ENCODE measurements at regions not wholly inside any gene's neighbourhood (a gene's known extent, or its start where the extent isn't known, plus 50 kb on each side); places are given as distances from the start of the nearest gene placed in this dataset.
"Not testable (repeated sequence)": the region's sequence is repeated elsewhere in the genome, so short reads cannot be mapped to it uniquely, and the experiment has no call there.

GRCh38 chr21:19493437-19494241 lies 1090.1 kb upstream of the TMPRSS15 start:
- TF ChIP-seq CTCF, POLR2A (IDR thresholded peaks at IDR 0.05): not testable (repeated sequence)
